Activated CD4-positive, alpha-beta T cell treated with anti-CD3 and anti-CD28 coated beads, Interleukin-2, amount 50 U/mL, for 48 hours (primary cell): ENCODE measurements at regions not wholly inside any gene's neighbourhood (a gene's known extent, or its start where the extent isn't known, plus 50 kb on each side); places are given as distances from the start of the nearest gene placed in this dataset.
A peak's percentile ranks its signal among the peaks of the same experiment; 100 is the strongest.

Experiments used
- DNase-seq, 2 experiments: peaks; one replicate each; pipeline ENCODE4 v3.0.0-alpha.2; 2020

DNA sequence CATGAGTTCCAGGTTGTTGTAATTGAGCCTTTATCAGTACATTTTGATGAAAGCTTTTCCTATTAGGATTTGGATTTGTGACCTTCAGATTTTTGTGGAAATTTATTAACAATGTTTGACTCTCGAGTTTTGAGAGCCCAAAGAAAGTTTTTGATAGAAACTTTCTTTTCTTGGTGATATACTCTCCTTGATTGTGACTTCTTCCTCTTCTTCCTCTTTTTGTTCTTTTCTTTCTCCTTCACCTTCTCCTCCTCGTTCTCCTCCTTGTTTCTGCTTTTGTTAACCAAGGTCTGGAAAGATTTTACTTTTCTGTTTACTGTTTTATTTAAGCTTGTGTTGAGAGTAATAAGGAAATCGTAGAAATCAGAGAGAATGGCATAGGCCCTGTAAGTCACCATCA, 182.4 kb downstream of the TRIM27 start:
- DNase-seq = no peak

DNA sequence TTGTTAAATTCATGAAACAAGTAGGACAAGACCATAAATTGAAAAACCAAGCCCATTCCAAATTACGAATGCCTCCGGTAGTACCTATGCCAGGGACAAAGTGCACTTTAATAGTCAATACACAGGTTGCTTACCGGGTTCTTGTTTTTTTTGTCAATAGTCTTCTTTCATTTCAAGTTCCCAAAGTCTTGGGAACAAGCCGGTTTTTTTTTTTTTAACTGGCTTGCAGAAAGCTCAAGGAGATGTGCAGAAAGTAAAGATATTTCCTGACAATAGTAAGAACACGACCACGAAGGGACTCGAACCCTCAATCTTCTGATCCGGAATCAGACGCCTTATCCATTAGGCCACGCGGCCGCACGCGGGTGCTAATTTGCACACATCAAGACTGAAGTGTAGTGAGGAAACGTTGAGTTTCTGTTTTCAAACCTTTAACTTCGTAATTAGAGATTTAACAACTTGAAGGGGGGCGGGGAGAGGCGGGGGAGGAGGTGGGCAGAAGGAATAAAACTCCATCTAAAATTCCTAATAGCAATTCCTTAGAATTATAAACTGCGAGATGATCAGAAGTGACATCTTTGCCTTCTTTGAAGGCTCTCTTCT, 181.0 kb downstream of the TRIM27 start:
- peak; percentile 35 to 54 for DNase-seq

DNA sequence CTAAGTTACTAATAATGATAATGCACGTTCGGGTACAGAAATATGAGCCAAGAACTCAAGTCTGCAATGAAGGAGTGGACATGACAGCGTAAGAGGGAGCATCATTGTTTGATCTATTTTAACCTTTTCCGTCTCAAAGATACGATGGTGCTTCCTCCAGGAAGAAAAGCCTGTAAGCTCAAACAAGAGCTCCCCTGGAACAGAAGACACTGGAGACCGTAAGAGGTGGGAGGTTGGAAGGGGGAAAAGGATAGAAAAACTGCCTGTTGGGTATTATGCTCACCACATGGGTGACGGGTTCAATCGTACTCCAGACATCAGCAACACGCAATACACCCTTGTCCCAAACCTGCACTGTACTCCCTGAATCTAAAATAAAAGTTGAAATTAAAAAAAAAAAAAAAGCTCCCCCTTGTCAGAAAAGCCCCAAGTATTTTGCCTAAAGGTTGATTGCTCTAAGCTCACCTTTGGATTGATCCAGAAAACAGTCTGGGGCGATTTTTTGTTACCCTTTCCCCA, 180.5 kb downstream of the TRIM27 start:
- DNase-seq = no peak

DNA sequence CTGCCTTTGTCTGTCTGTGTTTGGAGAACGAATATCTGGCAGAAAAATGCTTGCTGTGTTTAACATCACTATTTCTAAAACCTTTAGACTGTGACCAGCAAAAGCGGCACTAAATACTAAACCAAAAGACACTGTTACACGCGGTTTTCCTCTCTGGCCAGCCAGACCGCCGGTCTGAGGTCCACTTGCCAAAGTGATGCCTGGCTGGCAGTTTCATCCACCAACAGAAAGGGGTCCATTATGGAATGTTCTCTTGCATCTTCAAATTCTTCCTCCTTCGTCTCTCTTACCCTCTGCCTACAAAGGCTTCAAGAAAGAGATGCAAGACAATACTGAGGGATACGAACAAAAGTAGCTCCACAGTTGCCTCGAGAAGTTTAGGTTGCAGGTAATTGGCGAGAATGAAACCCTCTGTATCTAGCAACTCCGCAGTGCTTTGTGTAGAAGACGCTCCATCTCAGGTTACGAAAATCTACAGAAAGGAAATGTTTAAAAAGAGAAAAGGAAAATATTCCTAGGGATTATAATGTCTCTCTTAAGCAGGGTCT, 176.6 kb downstream of the TRIM27 start:
- no peak for DNase-seq

DNA sequence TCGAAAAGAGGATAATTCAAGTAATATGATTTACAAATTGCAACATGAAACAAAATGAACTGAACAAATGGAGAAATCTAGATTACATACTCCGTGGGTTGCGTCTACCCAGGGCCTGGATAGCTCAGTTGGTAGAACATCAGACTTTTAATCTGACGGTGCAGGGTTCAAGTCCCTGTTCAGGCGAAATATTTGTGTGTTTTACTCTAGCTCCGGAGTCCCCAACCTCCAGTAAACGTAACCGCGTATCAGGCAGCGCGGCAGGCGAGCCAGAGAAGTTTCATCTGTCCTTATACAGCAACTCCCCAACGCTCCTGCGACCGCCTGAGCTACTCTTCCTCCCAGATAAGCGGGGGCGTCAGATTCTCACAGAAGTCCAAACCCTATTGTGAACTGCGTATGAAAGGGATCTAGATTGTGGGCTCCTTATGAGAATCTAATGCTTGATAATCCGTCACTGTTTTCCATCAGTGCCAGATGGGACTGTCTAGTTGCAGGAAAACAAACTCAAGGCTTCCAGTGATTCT, 176.1 kb downstream of the TRIM27 start:
- peak in 1 of 2 experiments; percentile 11 for DNase-seq

DNA sequence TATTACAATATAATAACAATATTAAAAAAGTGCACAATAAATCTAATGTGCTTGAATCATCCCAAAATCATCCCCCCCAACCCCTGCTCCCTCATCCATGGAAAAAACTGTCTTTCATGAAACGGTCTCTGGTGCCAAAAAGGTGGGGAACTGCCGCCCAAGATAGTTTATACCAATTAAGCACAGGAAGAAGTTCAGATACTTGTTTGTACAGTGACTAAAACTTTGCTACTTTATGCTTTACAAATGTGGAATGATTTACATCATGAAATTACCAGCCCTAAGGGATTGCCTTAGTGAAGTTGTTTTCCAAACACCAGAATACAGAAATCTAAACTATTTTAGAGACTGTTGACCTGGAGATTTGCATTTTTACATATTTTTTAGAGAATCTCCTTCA, 175.6 kb downstream of the TRIM27 start:
- no peak for DNase-seq

DNA sequence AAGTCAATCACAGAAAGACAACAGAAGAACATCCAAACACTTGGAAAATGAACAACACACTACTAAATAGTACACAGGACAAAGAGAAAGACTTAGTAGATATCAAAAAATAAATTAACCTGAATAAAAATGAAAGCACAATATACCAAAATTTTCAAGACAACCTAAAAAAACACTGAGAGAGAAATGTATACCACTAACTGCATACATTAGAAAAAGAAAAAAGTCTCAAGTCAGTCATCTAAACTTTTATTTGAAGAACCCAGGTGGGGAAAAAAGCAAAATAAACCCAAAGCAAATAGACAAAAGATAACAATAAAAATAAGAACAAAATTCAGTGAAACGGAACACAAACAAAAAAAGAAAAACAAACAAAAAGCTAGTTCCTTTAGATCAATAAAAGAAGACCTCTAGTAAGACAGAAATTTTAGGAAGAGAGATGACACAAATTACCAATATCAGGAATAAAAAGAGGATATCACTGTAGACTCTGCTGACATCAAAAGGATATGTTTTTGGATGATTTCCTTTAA, 172.8 kb downstream of the TRIM27 start:
- DNase-seq = no peak

DNA sequence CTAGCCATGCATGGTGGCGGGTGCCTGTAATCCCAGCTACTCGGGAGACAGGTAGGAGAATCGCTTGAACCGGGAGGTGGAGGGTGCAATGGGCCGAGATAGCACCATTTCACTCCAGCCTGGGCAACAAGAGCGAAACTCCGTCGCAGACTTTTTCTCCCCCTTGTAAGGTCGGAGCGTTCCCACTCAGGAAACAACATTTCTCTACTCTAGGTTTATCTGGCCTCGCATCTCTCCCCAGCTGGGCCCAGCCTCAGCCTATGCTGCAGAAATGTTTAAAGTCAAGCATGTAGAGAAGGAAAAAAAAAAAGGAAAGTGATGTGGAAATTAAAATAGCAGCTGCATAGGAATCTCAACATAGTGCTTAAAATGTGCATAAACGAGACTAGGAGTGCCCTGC, 172.3 kb downstream of the TRIM27 start:
- DNase-seq = no peak

DNA sequence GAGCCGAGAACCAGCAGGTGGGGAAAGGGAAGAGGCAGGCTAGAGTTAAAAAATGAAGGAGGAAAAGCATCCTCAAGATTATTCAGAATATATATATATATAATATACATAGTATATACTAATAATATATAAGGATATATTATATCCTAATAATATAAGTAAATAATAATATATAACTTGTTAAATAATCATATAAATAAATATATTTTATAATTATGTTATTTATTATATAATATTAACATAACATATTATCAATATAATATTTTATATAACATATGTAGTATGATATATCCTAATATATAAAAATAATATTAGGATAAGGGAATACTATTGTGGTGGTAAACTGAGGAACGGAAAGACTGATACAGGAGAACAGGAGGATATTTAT, 171.8 kb downstream of the TRIM27 start:
- DNase-seq = no peak

DNA sequence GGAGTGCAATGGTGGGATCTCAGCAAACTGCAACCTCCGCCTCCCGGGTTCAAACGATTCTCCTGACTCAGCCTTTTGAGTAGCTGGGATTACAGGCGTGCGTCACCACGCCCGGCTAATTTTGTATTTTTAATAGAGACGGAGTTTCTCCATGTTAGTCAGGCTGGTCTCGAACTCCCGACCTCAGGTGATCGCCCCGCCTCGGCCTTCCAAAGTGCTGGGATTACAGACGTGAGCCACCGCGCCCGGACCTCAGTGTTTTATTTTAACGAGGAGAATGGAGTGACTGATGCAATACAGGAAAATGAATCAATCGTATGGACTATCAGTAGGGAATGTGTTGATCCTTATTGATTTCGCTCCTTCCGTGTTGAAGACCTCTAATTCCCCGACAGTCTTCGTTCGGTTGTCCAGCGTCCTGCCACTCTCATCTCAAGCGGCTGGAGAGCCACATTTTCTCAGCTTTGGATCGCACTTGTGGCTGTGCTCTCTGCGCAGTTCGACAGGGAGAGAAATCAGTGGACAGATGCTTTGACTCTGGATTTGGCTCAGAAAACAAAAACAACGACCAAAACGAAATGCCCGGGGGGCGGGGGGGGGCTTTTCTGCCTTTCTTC, 166.2 kb downstream of the TRIM27 start:
- no peak for DNase-seq

DNA sequence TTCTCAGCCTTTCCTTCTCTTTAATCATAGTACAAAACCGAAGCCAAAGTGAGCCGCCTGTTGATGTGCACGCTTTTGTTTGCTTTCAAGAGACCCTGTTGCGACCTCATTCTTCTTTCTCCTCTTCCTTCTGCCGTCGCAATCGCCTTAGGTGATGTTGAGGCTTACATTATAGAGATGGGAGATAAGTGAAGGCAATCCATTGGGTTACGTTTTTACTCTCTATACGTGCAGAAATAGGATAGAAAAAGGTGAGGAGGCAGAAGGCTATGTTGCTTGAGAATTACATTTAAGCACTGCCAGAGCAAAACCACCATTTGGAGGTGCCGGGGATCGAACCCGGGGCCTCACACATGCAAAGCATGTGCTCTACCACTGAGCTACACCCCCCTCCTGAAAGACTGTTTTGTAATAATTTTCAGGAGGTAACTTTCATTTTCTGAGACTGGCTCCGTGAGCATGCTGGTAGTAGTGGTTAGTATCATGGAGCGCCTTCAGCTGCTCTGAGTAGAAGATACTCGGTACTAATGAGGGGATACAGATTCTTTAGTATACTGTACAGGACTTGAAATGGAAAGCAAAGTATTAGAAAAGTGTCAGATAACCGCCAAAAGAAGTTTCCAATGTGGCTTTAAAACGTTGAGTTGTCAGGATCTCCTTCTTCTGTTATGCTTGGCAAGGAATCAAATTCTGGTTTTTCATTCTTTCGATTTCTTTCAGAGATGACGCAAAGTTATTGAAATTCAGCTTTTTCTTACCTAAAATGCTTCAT, 165.6 kb downstream of the TRIM27 start:
- peak; percentile 24 to 26 for DNase-seq

DNA sequence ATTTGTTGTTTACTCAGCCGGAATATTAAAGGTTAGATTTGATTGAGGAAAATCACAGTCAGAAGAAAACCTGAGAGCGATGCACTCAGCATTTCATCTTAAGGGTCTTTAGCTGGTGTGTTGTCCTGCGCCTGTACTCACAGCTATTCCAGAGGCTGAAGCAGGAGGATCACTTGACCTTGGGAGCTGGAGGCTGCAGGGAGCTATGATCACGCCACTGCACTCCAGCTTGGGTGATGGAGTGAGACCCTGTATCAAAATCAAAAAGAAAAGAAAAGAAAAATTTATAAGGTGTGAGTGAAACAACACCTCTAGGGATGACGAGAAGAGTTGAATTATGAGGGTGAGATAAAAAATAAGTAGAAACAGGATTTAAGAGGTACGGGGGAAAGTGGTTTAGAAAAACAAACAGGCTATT, 165.0 kb downstream of the TRIM27 start:
- no peak for DNase-seq

DNA sequence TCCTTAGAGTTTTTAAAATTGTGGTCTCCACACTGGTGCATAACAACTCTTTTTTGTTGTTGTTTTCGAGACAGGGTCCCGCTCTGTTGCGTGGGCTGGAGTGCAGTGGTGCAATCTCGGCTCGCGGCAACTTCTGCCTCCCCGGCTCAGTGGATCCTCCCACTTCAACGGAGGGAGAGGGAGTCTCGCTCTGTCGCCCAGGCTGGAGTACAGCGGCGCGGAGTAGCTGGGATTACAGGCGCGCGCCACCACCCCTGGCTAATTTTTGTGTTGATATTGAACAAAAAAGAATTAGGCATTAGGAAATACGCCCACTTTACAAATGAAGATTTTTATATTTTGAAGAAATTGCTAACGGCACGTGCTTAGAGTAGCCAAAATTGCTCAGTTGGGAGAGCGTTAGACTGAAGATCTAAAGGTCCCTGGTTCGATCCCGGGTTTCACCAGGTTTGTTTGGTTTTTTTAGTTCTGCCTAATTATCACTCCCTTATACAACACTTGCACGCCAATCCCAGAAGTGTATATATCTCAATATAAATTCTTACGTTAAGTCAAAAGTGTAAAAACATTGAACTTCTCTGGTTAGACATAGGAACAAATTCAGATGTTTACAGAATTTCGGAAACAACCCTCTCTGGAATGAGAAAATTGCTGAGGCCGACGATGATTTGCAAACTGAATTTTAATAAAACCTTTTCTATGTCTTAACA, 159.6 kb downstream of the TRIM27 start:
- no peak for DNase-seq

DNA sequence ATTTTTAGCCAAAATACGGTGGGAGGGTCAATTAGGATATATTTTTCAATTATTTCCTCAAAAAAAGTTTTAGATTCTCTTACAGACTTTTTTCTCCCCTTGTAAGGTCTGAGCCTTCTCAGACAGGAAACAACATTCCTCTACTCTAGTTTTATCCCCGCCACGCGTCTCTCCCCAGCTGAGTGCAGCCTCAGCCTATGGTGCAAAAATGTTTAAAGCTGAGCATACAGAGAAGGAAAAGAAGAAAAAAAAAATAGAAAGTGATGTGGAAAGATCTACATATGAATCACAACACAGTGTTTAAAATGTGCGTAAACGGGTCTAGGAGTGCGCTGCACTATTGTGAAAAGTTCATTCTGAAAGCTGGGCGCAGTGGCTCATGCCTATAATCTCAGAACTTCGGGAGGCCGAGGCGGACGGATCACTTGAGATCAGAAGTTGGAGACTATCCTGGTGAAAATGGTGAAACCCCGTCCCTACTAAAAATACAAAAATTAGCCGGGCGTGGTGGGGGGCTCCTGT, 159.0 kb downstream of the TRIM27 start:
- DNase-seq = no peak

DNA sequence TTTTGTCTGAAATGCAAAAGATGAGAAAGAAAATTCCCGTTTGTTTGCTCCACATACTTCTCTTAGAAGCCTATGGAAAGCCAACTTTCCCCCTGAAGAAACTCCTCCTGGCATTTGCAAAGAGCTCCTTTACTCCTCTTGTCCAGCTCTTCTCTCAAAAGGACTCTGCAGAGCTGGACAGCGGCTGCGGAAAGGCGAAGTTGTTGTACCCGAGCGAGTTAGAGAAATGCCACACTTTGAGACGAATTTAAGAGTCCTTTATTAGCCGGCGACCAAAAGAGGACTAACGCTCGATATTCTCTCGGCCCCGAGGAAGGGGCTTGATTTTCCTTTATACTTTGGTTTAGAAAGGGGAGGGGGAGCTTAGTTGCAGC, 157.8 kb downstream of the TRIM27 start:
- no peak for DNase-seq

DNA sequence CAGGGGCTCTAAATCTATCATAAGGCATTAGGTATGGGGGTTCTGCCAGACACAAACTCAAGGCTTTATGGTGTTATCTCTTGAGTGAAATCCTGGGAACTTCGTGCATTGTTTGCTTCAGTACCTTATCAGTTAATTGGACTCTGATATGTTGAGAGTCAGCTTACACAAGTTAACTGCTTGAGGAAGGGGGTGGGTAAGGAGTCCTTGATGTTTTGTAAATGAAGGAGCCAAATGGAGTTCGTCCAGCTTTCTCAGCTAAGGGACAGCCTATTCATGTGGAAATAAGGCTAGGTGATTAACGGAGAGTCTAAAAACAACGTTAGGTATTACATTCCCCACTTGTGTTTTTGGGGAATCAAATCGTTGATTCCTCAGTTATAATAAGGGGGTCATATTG, 157.4 kb downstream of the TRIM27 start:
- DNase-seq = no peak

DNA sequence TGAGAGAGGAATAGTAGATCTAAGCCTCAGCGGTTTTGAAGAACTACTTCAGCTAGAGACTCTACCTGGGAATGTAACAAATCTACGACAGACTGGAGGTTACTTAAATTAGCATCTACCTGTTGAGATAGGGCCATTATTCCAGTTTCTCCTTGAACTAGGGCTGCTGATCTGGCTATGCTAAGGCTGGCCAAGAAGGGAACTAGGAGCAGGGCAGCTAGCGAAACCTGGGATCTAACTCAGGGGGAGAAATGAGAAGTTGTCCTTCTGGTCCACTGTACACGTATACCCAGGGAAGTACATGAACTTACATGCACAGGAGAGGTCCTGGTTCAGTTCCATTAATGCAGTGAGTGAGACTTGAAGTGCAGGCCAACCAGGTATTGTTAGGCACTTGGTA, 156.7 kb downstream of the TRIM27 start:
- DNase-seq = no peak

DNA sequence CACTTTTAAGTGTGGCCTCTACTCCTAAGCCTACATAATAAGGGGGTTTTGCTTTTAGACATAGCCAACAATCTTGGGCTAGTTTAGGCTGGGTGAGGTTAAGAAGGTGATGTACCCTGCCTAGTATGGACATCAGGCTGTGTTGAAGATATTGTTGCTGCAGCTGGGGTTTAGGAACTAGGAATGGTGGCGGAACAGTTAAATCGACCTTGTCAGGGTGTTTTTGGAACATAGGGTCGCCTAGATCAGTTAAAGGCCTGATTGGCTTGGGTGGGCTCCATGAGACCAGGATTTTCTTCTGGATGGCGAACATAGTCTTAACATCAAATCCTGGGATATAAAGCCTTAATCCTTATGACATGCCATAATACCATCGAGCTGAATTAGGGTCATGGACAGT, 156.1 kb downstream of the TRIM27 start:
- DNase-seq = no peak

DNA sequence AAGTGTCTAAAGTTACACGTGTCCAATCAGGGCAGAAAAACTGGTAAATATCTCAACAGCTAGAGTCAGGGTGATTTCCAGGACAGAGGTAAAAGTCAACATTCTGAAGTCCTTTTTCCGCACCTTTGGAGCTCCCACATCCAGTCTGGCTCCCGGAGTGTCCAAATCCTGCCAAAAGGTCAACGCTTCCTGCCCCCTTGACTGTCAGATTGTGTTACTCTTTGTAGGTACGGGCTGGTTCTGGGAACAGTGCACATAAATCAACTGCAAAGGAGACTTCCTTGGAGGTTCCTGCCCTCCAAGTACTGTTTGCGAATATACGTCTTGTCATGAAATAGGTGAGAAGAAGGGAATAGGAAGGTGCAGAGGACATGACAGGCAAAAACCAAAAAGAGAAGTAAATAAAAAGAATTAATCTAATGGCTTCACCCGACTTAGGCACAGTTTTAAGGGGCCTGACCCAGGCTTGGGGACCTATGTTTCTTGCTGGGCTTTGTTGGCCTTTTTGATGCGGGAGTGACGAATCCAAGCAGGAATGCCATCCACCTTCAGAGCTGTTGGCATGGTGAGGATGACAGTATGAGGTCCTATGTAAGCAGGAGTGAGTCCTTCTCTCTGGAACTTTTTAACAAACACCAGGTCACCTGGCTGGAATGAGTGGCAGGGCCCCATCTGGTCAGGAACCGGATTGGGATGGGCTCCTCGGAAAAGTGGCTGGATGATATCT, 155.4 kb downstream of the TRIM27 start:
- DNase-seq = no peak

DNA sequence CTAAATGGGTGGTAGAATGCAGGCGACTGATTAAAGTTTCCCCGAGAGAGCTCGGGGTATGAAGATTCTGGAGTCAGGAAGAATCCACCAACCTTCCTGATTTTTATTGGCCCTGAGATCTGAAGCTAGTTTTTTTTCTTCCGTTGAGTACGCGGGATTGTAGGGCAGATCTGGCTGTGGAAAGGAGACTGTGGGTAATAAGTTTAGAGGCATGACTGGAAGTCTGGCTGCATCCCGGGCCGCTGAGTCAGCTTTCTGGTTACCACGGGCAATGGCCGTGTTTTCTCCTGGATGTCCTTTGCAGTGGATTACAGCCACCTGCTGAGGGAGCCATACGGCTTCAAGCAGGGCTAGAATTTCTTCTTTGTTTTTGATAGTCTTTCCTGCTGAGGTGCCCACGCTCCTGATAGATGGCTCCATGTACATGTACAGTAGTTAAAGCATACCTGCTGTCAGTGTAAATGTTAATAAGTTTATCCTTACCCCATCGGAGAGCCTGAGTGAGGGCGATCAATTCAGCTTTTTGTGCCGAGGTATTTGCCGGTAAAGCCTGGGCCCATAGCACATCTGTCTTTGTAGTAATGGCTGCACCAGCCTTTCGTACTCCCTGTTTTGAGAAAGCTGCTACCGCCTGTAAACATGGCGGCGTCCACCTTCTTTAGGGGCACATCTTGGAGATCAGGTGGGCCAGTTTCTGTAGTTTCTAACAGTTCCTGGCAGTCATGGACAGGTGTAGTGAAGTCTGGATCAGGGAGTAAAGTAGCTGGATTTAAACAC, 154.0 kb downstream of the TRIM27 start:
- no peak for DNase-seq

DNA sequence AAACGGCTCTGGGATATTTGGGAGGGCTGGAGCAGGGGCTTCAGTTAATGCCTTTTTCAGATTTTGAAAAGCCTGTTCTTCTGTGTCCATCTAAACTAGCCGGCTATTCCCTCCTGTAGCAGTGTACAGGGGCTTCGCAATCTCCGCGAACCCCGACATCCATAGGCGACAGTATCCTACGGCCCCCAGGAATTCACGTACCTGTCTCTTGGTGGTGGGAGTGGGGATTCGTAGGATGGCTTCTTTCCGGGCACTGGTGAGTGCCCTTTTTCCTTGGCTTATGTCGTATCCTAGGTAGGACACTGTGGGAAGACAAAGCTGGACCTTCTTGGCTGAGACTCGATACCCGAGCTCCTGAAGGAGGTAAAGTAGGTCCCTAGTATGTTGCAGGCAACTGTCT, 153.1 kb downstream of the TRIM27 start:
- no peak for DNase-seq
